ENCODE measurements at regions not wholly inside any gene's neighbourhood (a gene's known extent, or its start where the extent isn't known, plus 50 kb on each side); places are given as distances from the start of the nearest gene placed in this dataset.

DNA sequence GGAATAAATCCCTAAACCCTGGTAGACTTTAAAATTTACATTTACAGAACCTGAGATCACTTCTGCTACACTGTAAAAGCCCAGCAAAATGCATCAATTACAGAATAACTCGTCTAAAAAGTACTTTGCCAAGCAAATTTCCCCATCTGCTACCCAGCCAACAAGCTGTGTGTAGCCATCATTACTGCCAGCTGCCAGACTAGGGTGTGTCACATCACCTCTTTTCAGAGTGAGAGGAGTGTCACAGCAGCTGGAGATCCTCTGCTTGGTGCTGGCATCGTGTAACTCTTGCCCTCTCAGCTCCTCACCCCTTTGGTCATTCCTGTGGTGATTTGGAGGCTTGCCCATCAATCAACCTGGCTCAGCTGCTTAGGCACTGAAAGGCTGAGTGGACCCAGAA, 340.4 kb upstream of the MMADHC start:
- TF ChIP-seq CTCF (IDR thresholded peaks at IDR 0.05) = no peak
- no peak for TF ChIP-seq POLR2A (IDR thresholded peaks at IDR 0.05)
